K562 (cell line): ENCODE measurements at regions not wholly inside any gene's neighbourhood (a gene's known extent, or its start where the extent isn't known, plus 50 kb on each side); places are given as distances from the start of the nearest gene placed in this dataset.

Experiments used
- ATAC-seq: fragments of 200-7000 bp; cut with Tn5 transposase; 3 replicates; pipeline ENCODE4 v1.9.1; 2020; ENCODE audit warnings: moderate library complexity
- BruUV-seq: library from RNA; stranded (reverse); fragments of 400-500 nt; replicated peaks from 2 replicates; lab custom pipeline; 2021; lab: Mats Ljungman, UMichigan
- CTCF ChIA-PET: fragments of 300-600 bp; formaldehyde crosslinking; extraction: SDS; loops from one replicate; lab custom pipeline; 2021; ENCODE audit warnings: low intra/inter-chr PET ratio; lab: Yijun Ruan, JAX
- POLR2A ChIA-PET: fragments of 300-600, 350-650 bp; sonication (Branson Sonifier 250); formaldehyde crosslinking; extraction: SDS; loops from one replicate; lab custom pipeline; 2021; ENCODE audit warnings: antibody characterized with exemption, inconsistent platforms; lab: Yijun Ruan, JAX
- DNase-seq, 4 experiments: peaks; one replicate each; pipeline versions ENCODE4 v3.0.0 to v3.0.0-alpha.2; 2011 to 2018; ENCODE audit warnings: low spot score in 3 of 4, mixed read lengths in 3 of 4; ENCODE audit errors: extremely low read depth in 1 of 4
- FAIRE-seq: peaks from 2 replicates; lab custom pipeline; 2011; peaks lifted over from hg19 to GRCh38; lab: Jason Lieb, UNC
- H2AFZ ChIP-seq: 2 replicates; pipeline ENCODE4 v1.6.0; 2011; ENCODE audit warnings: low read depth, low read length, control low read depth, inconsistent platforms
- H3K27ac ChIP-seq: fragments of 200-600 bp; 3 replicates; pipeline ENCODE4 v1.8.0; 2011; ENCODE audit warnings: low read depth, mild to moderate bottlenecking, control low read depth, inconsistent platforms, low read length, moderate library complexity, mixed read lengths; ENCODE audit errors: extremely low read depth
- H3K27me3 ChIP-seq, 2 experiments: fragments of 300-600 bp in 1 of 2; 2 replicates in 1 of 2; 3 replicates in 1 of 2; pipeline versions ENCODE4 v1.6.0 to v1.8.0; 2011; ENCODE audit warnings: inconsistent platforms in 2 of 2, low read length in 2 of 2, mild to moderate bottlenecking in 1 of 2, mixed read lengths in 1 of 2, moderate library complexity in 1 of 2; ENCODE audit not compliant: control insufficient read depth in 2 of 2, insufficient read depth in 2 of 2
- H3K36me3 ChIP-seq: fragments of 300-600 bp; 3 replicates; pipeline ENCODE4 v1.8.0; 2011; ENCODE audit warnings: mild to moderate bottlenecking, low read length, inconsistent platforms; ENCODE audit not compliant: control insufficient read depth, insufficient read depth
- H3K4me1 ChIP-seq, 2 experiments: fragments of 200-600 bp in 1 of 2; replicated peaks in 1 of 2; 2 replicates in 1 of 2; 3 replicates in 1 of 2; pipeline versions ENCODE4 v1.5.1 to v1.8.0; 2011; ENCODE audit warnings: inconsistent platforms in 2 of 2, low read length in 2 of 2, mild to moderate bottlenecking in 1 of 2, mixed read lengths in 1 of 2, moderate library complexity in 1 of 2; ENCODE audit not compliant: control insufficient read depth in 2 of 2, insufficient read depth in 2 of 2
- H3K4me2 ChIP-seq: 2 replicates; pipeline ENCODE4 v1.6.1; 2011; ENCODE audit warnings: low read length, control low read depth, inconsistent platforms, mixed read lengths; ENCODE audit not compliant: insufficient read depth
- H3K4me3 ChIP-seq: fragments of 200-600 bp; sonication (generic), shearing (Covaris generic); 2 replicates; pipeline ENCODE4 v1.5.1; 2016; ENCODE audit warnings: control low read depth, inconsistent platforms
- H3K79me2 ChIP-seq: fragments of 200-600 bp; 3 replicates; pipeline ENCODE4 v1.8.0; 2011; ENCODE audit warnings: low read length, inconsistent platforms; ENCODE audit not compliant: control insufficient read depth, insufficient read depth
- H3K9ac ChIP-seq, 2 experiments: 2 replicates each; pipeline versions ENCODE4 v1.6.0 to v1.6.1; 2011; ENCODE audit warnings: low read depth in 2 of 2, low read length in 2 of 2, control low read depth in 1 of 2, inconsistent platforms in 1 of 2, mild to moderate bottlenecking in 1 of 2, mixed read lengths in 1 of 2; ENCODE audit not compliant: insufficient read depth in 1 of 2
- H3K9me1 ChIP-seq: one replicate; pipeline ENCODE4 v1.6.0; 2011; ENCODE audit warnings: inconsistent platforms, mild to moderate bottlenecking, low read length, moderate library complexity; ENCODE audit not compliant: control insufficient read depth, insufficient read depth
- H3K9me3 ChIP-seq: replicated peaks from 2 replicates; pipeline ENCODE4 v1.5.1; 2011; ENCODE audit warnings: low read depth, low read length, inconsistent platforms; ENCODE audit not compliant: control insufficient read depth, insufficient read depth
- H4K20me1 ChIP-seq: replicated peaks from 2 replicates; pipeline ENCODE4 v1.6.1; 2011; ENCODE audit warnings: low read length, inconsistent platforms, mixed read lengths; ENCODE audit not compliant: control insufficient read depth, insufficient read depth
- BMI1 ChIP-seq: fragments of 150-350 bp; IDR thresholded peaks from 2 replicates; pipeline ENCODE4 v1.6.1; 2014; ENCODE audit warnings: low read length
- CBX1 ChIP-seq: sonication (generic); IDR thresholded peaks from 2 replicates; pipeline ENCODE4 v1.6.1; 2016; ENCODE audit warnings: antibody characterized with exemption, low read depth, mild to moderate bottlenecking
- CREBBP ChIP-seq: IDR thresholded peaks from one replicate; pipeline ENCODE4 v1.6.1; 2012; ENCODE audit warnings: low read depth, mild to moderate bottlenecking, control low read depth, inconsistent platforms, low read length
- DACH1 ChIP-seq: fragments of 450-650 bp; IDR thresholded peaks from 2 replicates; pipeline ENCODE4 v1.6.1; 2018; ENCODE audit not compliant: partially characterized antibody
- NEUROD1 ChIP-seq: fragments of 150-350 bp; IDR thresholded peaks from 2 replicates; pipeline ENCODE4 v1.6.1; 2014; ENCODE audit warnings: borderline replicate concordance, low read length, low read depth; ENCODE audit not compliant: partially characterized antibody
- RFX1 ChIP-seq: fragments of 450-650 bp; IDR thresholded peaks from 2 replicates; pipeline ENCODE4 v1.6.1; 2016; ENCODE audit warnings: mild to moderate bottlenecking, moderate library complexity
- SRSF1 ChIP-seq: fragments of 200-400 bp; formaldehyde crosslinking; IDR thresholded peaks from 2 replicates; pipeline ENCODE4 v1.6.1; 2017; ENCODE audit warnings: mild to moderate bottlenecking, low read depth, low read length, moderate library complexity
- U2AF1 ChIP-seq: fragments of 200-400 bp; formaldehyde crosslinking; optimal IDR thresholded peaks from 2 replicates; pipeline ENCODE3; 2017; ENCODE audit warnings: mild to moderate bottlenecking, low read depth, low read length, moderate library complexity
- ZNF197 ChIP-seq: fragments of 200-800 bp; sonication (Bioruptor generic); IDR thresholded peaks from 2 replicates; pipeline ENCODE4 v1.6.1; 2016; ENCODE audit warnings: low read depth, missing genetic modification characterization, missing compliant biosample characterization
- ZNF3 ChIP-seq: fragments of 250-450 bp; sonication (Bioruptor Pico); IDR thresholded peaks from 2 replicates; pipeline ENCODE4 v1.5.0; 2021; ENCODE audit warnings: mild to moderate bottlenecking, moderate library complexity
- ZNF445 ChIP-seq: fragments of 250-450 bp; sonication (Bioruptor Pico); IDR thresholded peaks from 2 replicates; pipeline ENCODE4 v1.4.0; 2020; ENCODE audit warnings: low read depth, mild to moderate bottlenecking, moderate library complexity
- ZNF696 ChIP-seq: fragments of 250-450 bp; sonication (Bioruptor Pico); conservative IDR thresholded peaks from 2 replicates; pipeline ENCODE4 v1.4.0; 2020; ENCODE audit warnings: mild to moderate bottlenecking, moderate library complexity
- WGBS: fragments of 100-300 bp; shearing (Covaris generic); methylation state at CpG from one replicate; pipeline ENCODE4 v1.1.6; 2016; ENCODE audit warnings: low coverage, mixed read lengths; ENCODE audit not compliant: insufficient coverage; ENCODE audit errors: missing lambda C conversion rate; 5-methylcytosine and 5-hydroxymethylcytosine counted together
- in situ Hi-C: fragments of 300-500 bp; cut with MboI; formaldehyde crosslinking; loops from 4 replicates; pipeline ENCODE4 v1.15.0; 2018; ENCODE audit warnings: inconsistent platforms, mixed read lengths
- intact Hi-C: fragments of 100-400 bp; cut with micrococcal nuclease; formaldehyde crosslinking; loops from 2 replicates; pipeline ENCODE4 v1.14.2; 2022
- TF ChIP-seq, protein P1 (sequence below): conservative IDR thresholded peaks from 2 replicates; pipeline ENCODE4 v1.6.1; 2011; ENCODE audit warnings: low read depth, mild to moderate bottlenecking, low read length; ENCODE audit not compliant: control insufficient read depth
- TF ChIP-seq, protein P2 (sequence below): fragments of 250-450 bp; sonication (Bioruptor Pico); IDR thresholded peaks from 2 replicates; pipeline ENCODE4 v1.5.0; 2021
- TF ChIP-seq, protein P3 (sequence below): fragments of 250-450 bp; sonication (Bioruptor Pico); IDR thresholded peaks from 2 replicates; pipeline ENCODE4 v1.4.0; 2020; ENCODE audit warnings: mild to moderate bottlenecking
- TF ChIP-seq, protein P4 (sequence below): fragments of 450-650 bp; IDR thresholded peaks from 2 replicates; pipeline ENCODE4 v1.7.1; 2018; ENCODE audit warnings: mild to moderate bottlenecking, low read depth; ENCODE audit not compliant: partially characterized antibody

DNA sequence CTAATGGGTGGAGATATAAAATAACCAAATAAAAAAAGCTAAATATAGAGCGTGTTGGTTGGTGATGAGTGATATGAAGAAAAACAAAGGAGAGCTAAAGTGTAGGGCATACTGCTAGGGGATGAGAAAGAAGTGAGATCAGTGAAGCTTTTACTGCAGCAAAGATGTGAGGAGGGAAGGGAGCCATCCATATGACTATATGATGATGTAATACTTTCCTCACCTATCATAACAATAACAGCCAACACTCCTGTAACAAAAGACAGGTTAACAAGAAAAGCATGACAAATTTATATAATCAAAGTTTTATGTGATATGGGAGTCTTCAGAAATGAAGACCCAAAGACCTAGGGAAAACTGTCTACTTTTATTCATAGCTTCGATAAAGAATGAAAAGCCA lies 57.4 kb upstream of the LRFN5 start (continued):
- no peak for TF ChIP-seq ZNF696
- TF ChIP-seq, protein P1, sequence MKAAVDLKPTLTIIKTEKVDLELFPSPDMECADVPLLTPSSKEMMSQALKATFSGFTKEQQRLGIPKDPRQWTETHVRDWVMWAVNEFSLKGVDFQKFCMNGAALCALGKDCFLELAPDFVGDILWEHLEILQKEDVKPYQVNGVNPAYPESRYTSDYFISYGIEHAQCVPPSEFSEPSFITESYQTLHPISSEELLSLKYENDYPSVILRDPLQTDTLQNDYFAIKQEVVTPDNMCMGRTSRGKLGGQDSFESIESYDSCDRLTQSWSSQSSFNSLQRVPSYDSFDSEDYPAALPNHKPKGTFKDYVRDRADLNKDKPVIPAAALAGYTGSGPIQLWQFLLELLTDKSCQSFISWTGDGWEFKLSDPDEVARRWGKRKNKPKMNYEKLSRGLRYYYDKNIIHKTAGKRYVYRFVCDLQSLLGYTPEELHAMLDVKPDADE = no peak
- no peak for TF ChIP-seq NEUROD1
- no peak for TF ChIP-seq ZNF197 (CRISPR knock-in tag)

DNA sequence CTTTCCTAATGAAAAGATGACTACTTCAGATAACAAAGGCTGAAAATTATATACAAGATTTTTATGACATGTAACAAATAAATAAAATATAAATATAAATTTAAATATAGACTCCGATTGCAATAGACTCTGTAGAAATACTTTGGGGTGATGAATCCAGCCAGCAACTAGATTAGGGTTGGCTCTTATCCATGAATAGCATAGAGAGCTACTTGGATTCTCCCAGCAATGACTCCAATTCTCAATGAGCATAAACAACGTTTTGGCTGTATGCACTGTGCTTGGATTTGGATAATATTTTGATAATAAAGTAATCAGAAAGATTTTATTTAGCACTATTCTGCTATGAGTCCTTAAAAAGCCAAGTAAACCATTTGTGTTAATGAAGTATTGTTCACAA lies 58.0 kb upstream of the LRFN5 start:
- H3K9me1 ChIP-seq = no peaks in the 10 kb centered on the region
- H3K27ac ChIP-seq = no peak overlapping the region
- H3K4me1 ChIP-seq = no peaks in the 10 kb centered on the region
- no peak overlapping the region for H3K4me2 ChIP-seq
- H3K79me2 ChIP-seq = no peaks in the 10 kb centered on the region
- H2AFZ ChIP-seq = no peak overlapping the region
- ChIA-PET CTCF (no interaction called here), POLR2A (no interaction called here)
- in situ Hi-C loops (no loop called here), intact Hi-C loops (no loop called here)
- BruUV-seq = no TSS peak
- no peak for ATAC-seq
- no peak overlapping the region for H3K4me3 ChIP-seq
- H4K20me1 ChIP-seq = no peaks in the 10 kb centered on the region
- DNase-seq = no peak
- FAIRE-seq = no peak
- WGBS = 0% methylated on average over 2 of the region's 2 CpGs
- no peaks in the 10 kb centered on the region for H3K27me3 ChIP-seq
- H3K9me3 ChIP-seq = no peaks in the 10 kb centered on the region
- H3K9ac ChIP-seq = no peak overlapping the region
- H3K36me3 ChIP-seq = no peaks in the 10 kb centered on the region
- TF ChIP-seq, protein P2, sequence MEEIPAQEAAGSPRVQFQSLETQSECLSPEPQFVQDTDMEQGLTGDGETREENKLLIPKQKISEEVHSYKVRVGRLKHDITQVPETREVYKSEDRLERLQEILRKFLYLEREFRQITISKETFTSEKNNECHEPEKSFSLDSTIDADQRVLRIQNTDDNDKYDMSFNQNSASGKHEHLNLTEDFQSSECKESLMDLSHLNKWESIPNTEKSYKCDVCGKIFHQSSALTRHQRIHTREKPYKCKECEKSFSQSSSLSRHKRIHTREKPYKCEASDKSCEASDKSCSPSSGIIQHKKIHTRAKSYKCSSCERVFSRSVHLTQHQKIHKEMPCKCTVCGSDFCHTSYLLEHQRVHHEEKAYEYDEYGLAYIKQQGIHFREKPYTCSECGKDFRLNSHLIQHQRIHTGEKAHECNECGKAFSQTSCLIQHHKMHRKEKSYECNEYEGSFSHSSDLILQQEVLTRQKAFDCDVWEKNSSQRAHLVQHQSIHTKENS (CRISPR knock-in tag) = no peak
- no peak for TF ChIP-seq DACH1
- no peak for TF ChIP-seq CBX1
- no peak for TF ChIP-seq CREBBP
- TF ChIP-seq BMI1 = no peak
- TF ChIP-seq U2AF1 = no peak
- no peak for TF ChIP-seq RFX1
- TF ChIP-seq ZNF3 (CRISPR knock-in tag) = no peak
- TF ChIP-seq, protein P3, sequence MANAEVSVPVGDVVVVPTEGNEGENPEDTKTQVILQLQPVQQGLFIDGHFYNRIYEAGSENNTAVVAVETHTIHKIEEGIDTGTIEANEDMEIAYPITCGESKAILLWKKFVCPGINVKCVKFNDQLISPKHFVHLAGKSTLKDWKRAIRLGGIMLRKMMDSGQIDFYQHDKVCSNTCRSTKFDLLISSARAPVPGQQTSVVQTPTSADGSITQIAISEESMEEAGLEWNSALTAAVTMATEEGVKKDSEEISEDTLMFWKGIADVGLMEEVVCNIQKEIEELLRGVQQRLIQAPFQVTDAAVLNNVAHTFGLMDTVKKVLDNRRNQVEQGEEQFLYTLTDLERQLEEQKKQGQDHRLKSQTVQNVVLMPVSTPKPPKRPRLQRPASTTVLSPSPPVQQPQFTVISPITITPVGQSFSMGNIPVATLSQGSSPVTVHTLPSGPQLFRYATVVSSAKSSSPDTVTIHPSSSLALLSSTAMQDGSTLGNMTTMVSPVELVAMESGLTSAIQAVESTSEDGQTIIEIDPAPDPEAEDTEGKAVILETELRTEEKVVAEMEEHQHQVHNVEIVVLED (CRISPR knock-in tag) = no peak
- TF ChIP-seq, protein P4, sequence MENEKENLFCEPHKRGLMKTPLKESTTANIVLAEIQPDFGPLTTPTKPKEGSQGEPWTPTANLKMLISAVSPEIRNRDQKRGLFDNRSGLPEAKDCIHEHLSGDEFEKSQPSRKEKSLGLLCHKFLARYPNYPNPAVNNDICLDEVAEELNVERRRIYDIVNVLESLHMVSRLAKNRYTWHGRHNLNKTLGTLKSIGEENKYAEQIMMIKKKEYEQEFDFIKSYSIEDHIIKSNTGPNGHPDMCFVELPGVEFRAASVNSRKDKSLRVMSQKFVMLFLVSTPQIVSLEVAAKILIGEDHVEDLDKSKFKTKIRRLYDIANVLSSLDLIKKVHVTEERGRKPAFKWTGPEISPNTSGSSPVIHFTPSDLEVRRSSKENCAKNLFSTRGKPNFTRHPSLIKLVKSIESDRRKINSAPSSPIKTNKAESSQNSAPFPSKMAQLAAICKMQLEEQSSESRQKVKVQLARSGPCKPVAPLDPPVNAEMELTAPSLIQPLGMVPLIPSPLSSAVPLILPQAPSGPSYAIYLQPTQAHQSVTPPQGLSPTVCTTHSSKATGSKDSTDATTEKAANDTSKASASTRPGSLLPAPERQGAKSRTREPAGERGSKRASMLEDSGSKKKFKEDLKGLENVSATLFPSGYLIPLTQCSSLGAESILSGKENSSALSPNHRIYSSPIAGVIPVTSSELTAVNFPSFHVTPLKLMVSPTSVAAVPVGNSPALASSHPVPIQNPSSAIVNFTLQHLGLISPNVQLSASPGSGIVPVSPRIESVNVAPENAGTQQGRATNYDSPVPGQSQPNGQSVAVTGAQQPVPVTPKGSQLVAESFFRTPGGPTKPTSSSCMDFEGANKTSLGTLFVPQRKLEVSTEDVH = no peak
- TF ChIP-seq SRSF1 = no peak
- TF ChIP-seq ZNF445 (CRISPR knock-in tag) = no peak
